Progenitor cell of endocrine pancreas (in vitro differentiated cells): ENCODE measurements at regions not wholly inside any gene's neighbourhood (a gene's known extent, or its start where the extent isn't known, plus 50 kb on each side); places are given as distances from the start of the nearest gene placed in this dataset.

Experiments used
- DNase-seq: peaks from one replicate; pipeline ENCODE4 v3.0.0; 2021; ENCODE audit warnings: low spot score; ENCODE audit not compliant: unreplicated experiment
- H3K27ac Mint-ChIP-seq: 2 replicates; pipeline ENCODE4 v1.8.0; 2021; ENCODE audit warnings: mild to moderate bottlenecking, moderate library complexity, mixed read lengths
- H3K27me3 Mint-ChIP-seq: 2 replicates; pipeline ENCODE4 v1.8.0; 2021; ENCODE audit warnings: mixed read lengths
- H3K36me3 Mint-ChIP-seq: 2 replicates; pipeline ENCODE4 v1.8.0; 2022; ENCODE audit warnings: mixed read lengths; ENCODE audit not compliant: insufficient read depth
- H3K4me1 Mint-ChIP-seq: 2 replicates; pipeline ENCODE4 v1.8.0; 2021; ENCODE audit warnings: low read depth, mixed read lengths
- H3K4me3 Mint-ChIP-seq: 2 replicates; pipeline ENCODE4 v1.8.0; 2021; ENCODE audit warnings: low read depth, mild to moderate bottlenecking, moderate library complexity, mixed read lengths
- H3K9me3 Mint-ChIP-seq: 2 replicates; pipeline ENCODE4 v1.8.0; 2021; ENCODE audit warnings: low read depth, mixed read lengths
- CTCF ChIP-seq: fragments of 200-600 bp; sonication (generic); IDR thresholded peaks from one replicate; pipeline ENCODE4 v1.5.0; 2021; ENCODE audit warnings: antibody characterized with exemption, mild to moderate bottlenecking; ENCODE audit not compliant: unreplicated experiment

DNA sequence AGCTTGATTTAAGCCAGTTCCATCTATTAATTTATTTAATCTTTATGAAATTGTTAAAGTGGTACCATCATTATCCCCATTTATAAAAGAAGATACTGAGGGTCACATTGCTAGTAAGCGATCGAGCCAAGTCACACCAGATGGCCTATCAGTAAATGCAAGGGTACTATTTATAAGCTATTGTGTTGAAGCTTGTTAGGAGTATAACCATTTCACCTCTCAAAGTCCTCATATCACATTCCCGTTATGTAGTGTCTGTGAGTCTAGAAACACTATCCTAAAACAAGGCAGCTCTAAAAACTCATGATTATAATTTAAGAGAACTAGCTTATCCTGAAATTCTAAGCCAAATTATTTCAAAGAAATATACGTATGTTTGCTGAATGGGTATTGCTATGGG, 1161.8 kb downstream of the EFNA5 start:
- H3K27ac Mint-ChIP-seq: no peak overlapping the region
- no peaks in the 10 kb centered on the region for H3K36me3 Mint-ChIP-seq
- no peak for TF ChIP-seq CTCF
- no peak overlapping the region for H3K4me3 Mint-ChIP-seq
- no peak for DNase-seq
- no peaks in the 10 kb centered on the region for H3K27me3 Mint-ChIP-seq
- H3K9me3 Mint-ChIP-seq: peaks cover 5% of the 10 kb centered on the region
- H3K4me1 Mint-ChIP-seq: no peaks in the 10 kb centered on the region

DNA sequence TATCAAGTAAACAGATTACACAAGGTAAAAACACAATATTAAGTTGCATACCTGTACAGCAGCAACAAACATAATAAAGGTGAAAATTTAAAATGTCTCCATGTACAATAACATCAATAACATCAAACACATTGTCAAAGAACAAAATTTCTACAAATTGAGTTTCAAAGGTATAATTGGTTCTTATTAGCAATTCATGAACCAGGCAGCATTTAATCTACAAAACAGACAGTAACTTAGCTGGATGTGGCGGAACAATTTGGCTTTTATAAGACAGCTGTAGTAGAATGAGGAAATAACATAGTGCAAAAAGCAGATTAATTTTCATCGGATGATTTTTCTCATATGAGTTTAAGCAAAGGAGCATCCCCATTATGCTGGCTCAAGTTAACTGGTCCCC, 1176.8 kb downstream of the EFNA5 start:
- H3K27ac Mint-ChIP-seq: no peak overlapping the region
- no peaks in the 10 kb centered on the region for H3K36me3 Mint-ChIP-seq
- no peaks in the 10 kb centered on the region for H3K9me3 Mint-ChIP-seq
- DNase-seq: no peak
- H3K27me3 Mint-ChIP-seq: no peaks in the 10 kb centered on the region
- H3K4me1 Mint-ChIP-seq: no peaks in the 10 kb centered on the region
- no peak overlapping the region for H3K4me3 Mint-ChIP-seq
- TF ChIP-seq CTCF: no peak

DNA sequence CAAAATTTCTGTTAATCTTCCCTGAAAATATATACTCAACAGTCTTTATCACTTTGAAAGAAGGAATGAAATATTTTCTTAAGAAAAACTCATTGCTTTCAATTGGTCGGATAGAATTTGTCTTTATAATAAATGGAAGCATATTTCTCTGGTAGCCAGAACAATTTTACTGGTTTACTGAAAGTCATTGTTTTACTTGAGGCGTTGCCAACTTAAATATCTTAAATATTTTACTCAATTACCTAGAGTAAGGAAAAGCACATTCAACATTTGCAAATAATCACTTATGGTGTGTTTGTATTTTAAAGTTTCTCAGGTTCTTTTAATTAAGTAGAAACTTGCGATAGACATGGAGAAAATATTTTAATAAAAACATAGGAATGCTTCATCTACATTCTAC, 1181.7 kb downstream of the EFNA5 start:
- no peak for DNase-seq
- H3K4me1 Mint-ChIP-seq: no peaks in the 10 kb centered on the region
- TF ChIP-seq CTCF: no peak
- H3K9me3 Mint-ChIP-seq: no peaks in the 10 kb centered on the region
- H3K36me3 Mint-ChIP-seq: no peaks in the 10 kb centered on the region
- H3K27me3 Mint-ChIP-seq: no peaks in the 10 kb centered on the region
- H3K27ac Mint-ChIP-seq: no peak overlapping the region
- no peak overlapping the region for H3K4me3 Mint-ChIP-seq

DNA sequence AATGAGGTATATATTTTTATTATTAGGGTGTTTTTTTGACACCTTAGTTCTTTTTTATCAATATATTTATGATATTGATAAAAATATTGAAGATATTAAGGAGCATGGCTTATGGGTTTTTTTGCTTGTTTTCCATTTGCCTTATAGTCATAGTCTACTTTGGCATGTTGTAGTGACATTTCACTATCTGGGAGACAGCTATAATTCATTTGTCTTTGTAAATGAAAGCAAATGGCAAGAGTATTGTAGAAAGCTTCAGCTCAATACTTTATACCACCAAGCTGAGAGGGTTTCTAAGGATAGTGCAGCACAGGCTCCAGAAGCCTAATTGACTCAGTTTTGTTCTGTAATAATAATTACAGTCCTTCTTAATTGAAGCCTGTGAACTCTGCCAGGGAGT, 1182.3 kb downstream of the EFNA5 start:
- no peaks in the 10 kb centered on the region for H3K4me1 Mint-ChIP-seq
- H3K27ac Mint-ChIP-seq: no peak overlapping the region
- no peaks in the 10 kb centered on the region for H3K36me3 Mint-ChIP-seq
- no peak for DNase-seq
- no peak for TF ChIP-seq CTCF
- H3K4me3 Mint-ChIP-seq: no peak overlapping the region
- no peaks in the 10 kb centered on the region for H3K27me3 Mint-ChIP-seq
- no peaks in the 10 kb centered on the region for H3K9me3 Mint-ChIP-seq

- Mint-ChIP-seq H3K36me3 (no peaks in the 10 kb centered on the region), H3K4me1 (peaks cover 8% of the 10 kb centered on the region), H3K27ac (no peak overlapping the region), H3K27me3 (no peaks in the 10 kb centered on the region), H3K4me3 (no peak overlapping the region), H3K9me3 (no peaks in the 10 kb centered on the region)
- TF ChIP-seq CTCF: no peak
- no peak for DNase-seq
Observed at GRCh38 chr5:106481374-106481773, 1189.4 kb downstream of the EFNA5 start.
